GM19238 (cell line): ENCODE measurements at regions not wholly inside any gene's neighbourhood (a gene's known extent, or its start where the extent isn't known, plus 50 kb on each side); places are given as distances from the start of the nearest gene placed in this dataset.

Experiments
- DNase-seq: peaks from one replicate; pipeline ENCODE4 v3.0.0; 2011; ENCODE audit warnings: low spot score; ENCODE audit not compliant: insufficient read length

- no peak for DNase-seq
These were observed 368.5 kb downstream of the MAFB start for GRCh38 chr20:40320517-40321011.

- no peak for DNase-seq
These were observed 369.1 kb downstream of the MAFB start for GRCh38 chr20:40319741-40320516.

- DNase-seq: no peak
These were observed 370.0 kb downstream of the MAFB start for GRCh38 chr20:40319056-40319455.

GRCh38 chr20:40317156-40317790 is 371.8 kb downstream of the MAFB start:
- DNase-seq: no peak

GRCh38 chr20:40314278-40314677 is 374.8 kb downstream of the MAFB start:
- no peak for DNase-seq

DNA sequence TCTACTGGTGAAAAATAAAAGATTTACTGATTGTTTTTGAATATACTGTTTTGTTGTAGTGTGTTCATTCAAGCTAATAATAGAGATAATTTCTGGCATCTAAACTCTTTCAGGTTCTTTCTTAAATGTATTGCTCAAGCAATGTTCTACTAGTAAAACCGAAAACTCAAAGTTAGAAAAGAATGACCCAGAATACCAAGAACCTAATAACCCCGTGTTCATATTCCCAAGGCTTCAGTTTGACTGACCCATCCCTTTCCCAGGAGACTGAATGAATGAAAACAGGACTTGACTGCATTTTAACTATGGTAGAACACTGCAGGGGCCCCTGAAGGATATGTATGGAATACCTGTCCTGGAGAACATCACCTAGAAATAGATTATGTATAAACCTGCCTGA is 375.3 kb downstream of the MAFB start:
- no peak for DNase-seq

- DNase-seq: no peak
These were observed 379.3 kb downstream of the MAFB start for GRCh38 chr20:40309731-40310130.

GRCh38 chr20:40307997-40308396 is 381.0 kb downstream of the MAFB start:
- no peak for DNase-seq

DNA sequence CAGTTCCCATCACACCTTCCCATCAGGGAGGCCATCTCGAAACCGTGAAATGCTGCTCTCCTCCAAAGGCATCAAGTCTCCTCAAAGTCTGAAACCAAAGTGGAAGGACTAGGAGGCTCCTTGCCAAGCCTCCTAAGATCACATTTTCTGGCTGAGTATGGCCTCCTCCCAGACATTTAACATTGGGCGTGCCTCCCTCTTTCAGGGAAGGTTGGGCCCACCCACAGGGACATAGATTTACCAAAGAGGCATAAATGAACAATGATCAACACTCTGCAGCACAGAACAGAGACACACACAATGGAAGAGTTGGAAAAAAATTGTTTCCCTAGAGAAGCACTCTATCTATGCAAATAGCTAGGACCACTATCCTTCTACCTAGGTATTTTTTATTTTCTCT is 381.8 kb downstream of the MAFB start:
- no peak for DNase-seq

- DNase-seq: no peak
These were observed 383.7 kb downstream of the MAFB start for GRCh38 chr20:40305303-40305702.

- no peak for DNase-seq
These were observed 384.9 kb downstream of the MAFB start for GRCh38 chr20:40304119-40304613.

DNA sequence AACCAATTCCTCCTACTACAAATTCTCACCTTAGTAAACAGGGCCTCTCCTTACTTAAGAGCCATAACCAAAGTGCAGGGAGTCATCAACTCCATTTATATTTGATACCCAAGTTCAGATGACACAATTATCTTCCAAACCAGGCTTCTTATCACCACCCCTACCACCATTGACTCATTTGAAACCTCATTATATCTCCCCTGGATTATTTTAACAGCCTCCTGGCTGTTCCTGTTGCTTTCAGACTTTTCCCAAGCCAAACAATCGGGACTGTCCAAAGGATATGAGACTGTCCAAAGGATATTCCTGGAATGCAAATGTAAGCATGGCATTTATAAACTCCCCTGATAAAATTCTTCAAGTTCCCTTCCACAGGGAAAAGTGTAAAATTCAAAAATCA is 394.3 kb downstream of the MAFB start:
- DNase-seq: no peak

DNA sequence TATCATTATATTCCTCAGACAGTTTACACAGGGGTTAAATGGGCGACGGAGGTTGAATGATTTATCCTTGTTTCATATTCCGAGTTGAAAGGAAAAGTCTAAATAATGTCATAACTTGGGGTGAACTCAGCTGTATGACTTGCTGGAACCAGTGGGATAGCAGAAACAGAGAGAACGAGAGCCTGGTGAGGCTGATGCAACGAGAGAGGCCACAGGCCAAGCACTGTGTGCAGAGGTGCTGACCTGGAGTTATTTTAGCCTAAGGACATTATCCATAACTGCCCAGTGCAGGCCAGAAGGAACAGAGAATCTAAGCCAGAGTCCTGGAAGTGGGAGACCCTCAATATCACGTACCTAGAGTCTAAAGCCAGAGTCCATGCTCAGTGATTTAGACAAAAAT is 394.9 kb downstream of the MAFB start:
- DNase-seq: no peak

GRCh38 chr20:40293740-40294139 is 395.3 kb downstream of the MAFB start:
- no peak for DNase-seq

- DNase-seq: no peak
These were observed 397.4 kb downstream of the MAFB start for GRCh38 chr20:40291493-40292135.

DNA sequence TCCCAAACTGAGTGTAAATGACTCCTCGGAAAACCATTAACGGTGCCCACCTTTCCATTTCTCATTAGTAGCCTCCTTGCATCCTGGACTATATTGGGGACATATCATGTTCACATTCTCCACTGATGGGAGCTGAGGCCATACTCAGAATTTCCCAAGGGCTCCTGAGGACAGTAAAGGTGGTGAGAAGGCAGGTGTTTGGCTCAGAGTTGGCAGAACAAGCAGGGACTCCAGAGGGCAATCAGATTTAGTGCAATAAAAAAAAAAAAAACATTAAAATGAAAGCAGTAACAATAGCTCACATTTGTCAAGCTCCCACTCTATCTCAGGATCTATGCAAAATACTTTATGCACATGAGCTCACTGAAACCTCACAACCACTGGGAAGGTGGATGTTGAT is 401.4 kb downstream of the MAFB start:
- DNase-seq: no peak

- DNase-seq: no peak
These were observed 402.0 kb downstream of the MAFB start for GRCh38 chr20:40286975-40287531.

DNA sequence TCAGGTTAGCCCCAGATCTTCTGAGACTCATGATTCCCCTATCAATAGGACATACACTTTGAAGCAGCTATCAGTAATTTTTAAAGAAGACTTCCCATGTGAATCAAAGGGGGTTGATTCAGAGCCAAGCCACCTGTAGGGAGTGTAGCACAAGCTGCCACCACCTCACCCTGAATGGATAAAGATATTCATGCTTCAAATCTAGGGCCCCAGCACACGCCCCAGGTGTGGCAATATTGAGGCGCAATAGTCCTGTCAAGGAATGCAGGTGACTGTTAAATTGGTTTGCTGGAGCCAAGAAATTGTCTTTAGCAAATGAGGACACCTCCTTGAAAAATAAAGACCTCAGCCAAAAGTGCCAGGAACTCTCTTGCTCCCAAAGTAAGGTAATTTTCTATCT is 404.4 kb downstream of the MAFB start:
- DNase-seq: no peak

GRCh38 chr20:40283689-40284088 is 405.3 kb downstream of the MAFB start:
- DNase-seq: no peak

- no peak for DNase-seq
These were observed 406.1 kb downstream of the MAFB start for GRCh38 chr20:40282941-40283340.

- DNase-seq: no peak
These were observed 406.5 kb downstream of the MAFB start for GRCh38 chr20:40282541-40282940.

- DNase-seq: no peak
These were observed 408.4 kb downstream of the MAFB start for GRCh38 chr20:40280616-40281015.
